DOHH2 (cell line): ENCODE measurements at regions not wholly inside any gene's neighbourhood (a gene's known extent, or its start where the extent isn't known, plus 50 kb on each side); places are given as distances from the start of the nearest gene placed in this dataset.

ENCODE experiments used
- EZH2phosphoT487 ChIP-seq: fragments of 200-600 bp; sonication (generic); IDR thresholded peaks from 2 replicates; pipeline ENCODE4 v1.6.1; 2017; ENCODE audit warnings: borderline replicate concordance, mild to moderate bottlenecking, antibody characterized with exemption, low read length, moderate library complexity, mixed read lengths
- TF ChIP-seq, protein P1 (sequence below): fragments of 200-600 bp; sonication (generic); IDR thresholded peaks from one replicate; pipeline ENCODE4 v1.5.1; 2014; ENCODE audit warnings: antibody characterized with exemption, mild to moderate bottlenecking, low read depth, low read length; ENCODE audit not compliant: poor library complexity, severe bottlenecking

DNA sequence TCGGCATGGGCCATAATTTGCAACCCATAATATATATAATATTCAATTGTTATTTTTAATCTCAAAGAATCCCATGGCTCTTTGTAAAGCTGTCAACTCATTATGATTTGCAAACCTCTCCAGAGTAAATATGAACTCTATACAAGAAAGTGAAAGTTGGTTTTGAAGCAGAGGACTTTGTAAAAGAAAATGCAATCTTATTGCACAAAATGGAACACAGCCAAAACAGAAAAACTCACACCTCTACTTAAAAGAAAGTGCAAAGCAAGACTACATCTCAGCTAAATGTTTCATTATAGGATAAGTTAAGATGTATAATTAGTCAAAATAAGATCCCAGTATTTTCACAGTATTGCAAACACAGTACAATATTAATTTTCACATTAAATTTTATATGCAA is 111.2 kb upstream of the FLRT2 start:
- TF ChIP-seq, protein P1, sequence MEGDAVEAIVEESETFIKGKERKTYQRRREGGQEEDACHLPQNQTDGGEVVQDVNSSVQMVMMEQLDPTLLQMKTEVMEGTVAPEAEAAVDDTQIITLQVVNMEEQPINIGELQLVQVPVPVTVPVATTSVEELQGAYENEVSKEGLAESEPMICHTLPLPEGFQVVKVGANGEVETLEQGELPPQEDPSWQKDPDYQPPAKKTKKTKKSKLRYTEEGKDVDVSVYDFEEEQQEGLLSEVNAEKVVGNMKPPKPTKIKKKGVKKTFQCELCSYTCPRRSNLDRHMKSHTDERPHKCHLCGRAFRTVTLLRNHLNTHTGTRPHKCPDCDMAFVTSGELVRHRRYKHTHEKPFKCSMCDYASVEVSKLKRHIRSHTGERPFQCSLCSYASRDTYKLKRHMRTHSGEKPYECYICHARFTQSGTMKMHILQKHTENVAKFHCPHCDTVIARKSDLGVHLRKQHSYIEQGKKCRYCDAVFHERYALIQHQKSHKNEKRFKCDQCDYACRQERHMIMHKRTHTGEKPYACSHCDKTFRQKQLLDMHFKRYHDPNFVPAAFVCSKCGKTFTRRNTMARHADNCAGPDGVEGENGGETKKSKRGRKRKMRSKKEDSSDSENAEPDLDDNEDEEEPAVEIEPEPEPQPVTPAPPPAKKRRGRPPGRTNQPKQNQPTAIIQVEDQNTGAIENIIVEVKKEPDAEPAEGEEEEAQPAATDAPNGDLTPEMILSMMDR: no peak
- TF ChIP-seq EZH2phosphoT487: no peak
